Activated B cell treated with CpG ODN at 0.5 μM for 24 hours (primary cell): ENCODE measurements at regions not wholly inside any gene's neighbourhood (a gene's known extent, or its start where the extent isn't known, plus 50 kb on each side); places are given as distances from the start of the nearest gene placed in this dataset.

ENCODE experiments used
- ATAC-seq: fragments of 200-7000 bp; cut with Tn5 transposase; one replicate; pipeline ENCODE4 v1.10.0; 2021; ENCODE audit warnings: low read depth, mild to moderate bottlenecking, moderate library complexity
- CTCF ChIA-PET: fragments of 350-600 bp; sonication (Branson Sonifier 250); formaldehyde crosslinking; loops from one replicate; lab custom pipeline; 2021; ENCODE audit warnings: antibody characterized with exemption; lab: Charles Lee
- POLR2A ChIA-PET: fragments of 350-600 bp; sonication (Branson Sonifier 250); formaldehyde crosslinking; loops from one replicate; lab custom pipeline; 2021; ENCODE audit warnings: antibody characterized with exemption; lab: Charles Lee
- DNase-seq: peaks from one replicate; pipeline ENCODE4 v3.0.0; 2022
- H3K27ac Mint-ChIP-seq: one replicate; pipeline ENCODE4 v1.8.0; 2020; ENCODE audit warnings: mixed read lengths
- H3K27me3 Mint-ChIP-seq: one replicate; pipeline ENCODE4 v1.8.0; 2021; ENCODE audit warnings: mixed read lengths
- H3K36me3 Mint-ChIP-seq: one replicate; pipeline ENCODE4 v1.8.0; 2021; ENCODE audit warnings: low read depth, mixed read lengths
- H3K4me1 Mint-ChIP-seq: one replicate; pipeline ENCODE4 v1.8.0; 2021; ENCODE audit warnings: mixed read lengths
- H3K4me3 Mint-ChIP-seq: one replicate; pipeline ENCODE4 v1.8.0; 2020; ENCODE audit warnings: mild to moderate bottlenecking, mixed read lengths
- H3K9me3 Mint-ChIP-seq: one replicate; pipeline ENCODE4 v1.8.0; 2020; ENCODE audit warnings: mixed read lengths
- intact Hi-C: fragments of 100-400 bp; cut with micrococcal nuclease; formaldehyde crosslinking; loops from one replicate; pipeline ENCODE4 v1.15.1; 2024
- TF ChIP-seq, protein P1 (sequence below): fragments of 200-600 bp; IDR thresholded peaks from one replicate; pipeline ENCODE4 v1.8.0; 2022; ENCODE audit warnings: antibody characterized with exemption, mild to moderate bottlenecking

DNA sequence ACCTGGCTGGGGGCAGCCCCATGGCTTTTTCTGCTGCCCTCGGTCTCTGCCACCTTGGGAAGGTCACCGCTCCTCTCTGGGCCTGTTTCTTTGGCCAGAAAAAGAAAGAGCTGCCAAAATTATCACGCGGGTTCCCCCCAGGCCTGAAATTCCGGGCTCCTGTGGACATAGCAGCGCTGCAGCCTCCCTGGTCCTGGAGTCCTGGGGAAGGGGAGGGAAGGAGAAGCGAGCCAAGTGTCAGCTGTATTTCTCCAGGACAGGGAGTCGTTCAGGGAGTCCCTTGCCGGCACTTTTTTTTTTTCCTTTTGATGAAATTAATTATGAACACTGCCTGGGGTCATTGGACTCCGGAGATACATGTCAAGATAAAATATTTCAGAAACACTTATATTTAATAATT, 152.3 kb upstream of the GPR26 start:
- Mint-ChIP-seq H3K4me3 (no peak overlapping the region), H3K27me3 (no peaks in the 10 kb centered on the region)
- POLR2A ChIA-PET, result no interaction called here

DNA sequence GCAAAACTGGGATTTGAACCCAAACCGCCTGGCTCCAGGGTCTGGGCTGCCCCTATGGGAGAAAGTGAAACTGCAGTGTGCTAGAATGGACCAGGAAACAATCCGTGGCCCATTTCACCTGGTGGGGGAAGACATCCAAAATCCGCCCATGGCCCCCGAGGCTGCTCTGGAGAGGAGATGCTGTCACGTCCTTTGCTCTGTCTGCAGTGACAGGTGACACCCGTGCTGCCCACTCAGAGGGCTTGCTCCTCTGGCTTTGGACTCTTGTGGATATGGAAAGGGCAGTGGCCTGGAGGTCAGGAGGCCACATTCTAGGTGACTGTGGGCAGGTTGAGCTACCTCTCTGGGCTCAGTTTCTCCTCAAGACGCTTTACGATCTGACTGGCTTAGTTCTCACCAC, 151.2 kb upstream of the GPR26 start:
- TF ChIP-seq, protein P1, sequence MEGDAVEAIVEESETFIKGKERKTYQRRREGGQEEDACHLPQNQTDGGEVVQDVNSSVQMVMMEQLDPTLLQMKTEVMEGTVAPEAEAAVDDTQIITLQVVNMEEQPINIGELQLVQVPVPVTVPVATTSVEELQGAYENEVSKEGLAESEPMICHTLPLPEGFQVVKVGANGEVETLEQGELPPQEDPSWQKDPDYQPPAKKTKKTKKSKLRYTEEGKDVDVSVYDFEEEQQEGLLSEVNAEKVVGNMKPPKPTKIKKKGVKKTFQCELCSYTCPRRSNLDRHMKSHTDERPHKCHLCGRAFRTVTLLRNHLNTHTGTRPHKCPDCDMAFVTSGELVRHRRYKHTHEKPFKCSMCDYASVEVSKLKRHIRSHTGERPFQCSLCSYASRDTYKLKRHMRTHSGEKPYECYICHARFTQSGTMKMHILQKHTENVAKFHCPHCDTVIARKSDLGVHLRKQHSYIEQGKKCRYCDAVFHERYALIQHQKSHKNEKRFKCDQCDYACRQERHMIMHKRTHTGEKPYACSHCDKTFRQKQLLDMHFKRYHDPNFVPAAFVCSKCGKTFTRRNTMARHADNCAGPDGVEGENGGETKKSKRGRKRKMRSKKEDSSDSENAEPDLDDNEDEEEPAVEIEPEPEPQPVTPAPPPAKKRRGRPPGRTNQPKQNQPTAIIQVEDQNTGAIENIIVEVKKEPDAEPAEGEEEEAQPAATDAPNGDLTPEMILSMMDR, result no peak
- Mint-ChIP-seq H3K9me3 (no peaks in the 10 kb centered on the region), H3K4me1 (no peaks in the 10 kb centered on the region), H3K27me3 (no peaks in the 10 kb centered on the region), H3K27ac (no peak overlapping the region), H3K36me3 (no peaks in the 10 kb centered on the region), H3K4me3 (no peak overlapping the region)
- intact Hi-C loops, result no loop called here
- ATAC-seq (no peak), DNase-seq (no peak)
- POLR2A ChIA-PET, result no interaction called here
- CTCF ChIA-PET, result no interaction called here

More for the DNA sequence above, 152.3 kb upstream of the GPR26 start:
- Mint-ChIP-seq H3K27ac (no peak overlapping the region), H3K4me1 (no peaks in the 10 kb centered on the region), H3K9me3 (no peaks in the 10 kb centered on the region), H3K36me3 (no peaks in the 10 kb centered on the region)
- TF ChIP-seq, protein P1, result no peak
- DNase-seq (no peak), ATAC-seq (no peak)
- intact Hi-C loops, result no loop called here
- CTCF ChIA-PET, result no interaction called here

DNA sequence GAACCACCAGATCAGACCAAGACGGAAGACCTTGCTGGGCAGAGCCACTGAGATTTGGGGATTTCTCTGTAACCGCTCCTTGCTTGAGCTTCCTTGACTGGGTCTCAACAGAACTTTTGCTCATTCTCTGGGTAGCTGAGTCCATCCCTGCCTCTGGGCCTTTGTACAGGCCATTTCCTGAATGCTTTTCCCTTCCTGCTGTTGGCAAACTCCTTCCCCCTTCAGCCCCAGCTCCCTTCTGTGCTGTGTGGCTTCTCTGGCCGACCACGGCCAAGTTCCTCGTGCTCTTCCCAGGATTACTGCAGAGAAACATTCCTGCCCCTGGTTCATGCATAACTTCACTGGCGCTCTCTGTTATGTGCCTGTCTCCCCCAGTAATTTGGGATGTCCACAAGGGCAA, 150.5 kb upstream of the GPR26 start:
- H3K27me3 Mint-ChIP-seq, result no peaks in the 10 kb centered on the region
- H3K9me3 Mint-ChIP-seq, result no peaks in the 10 kb centered on the region
- CTCF ChIA-PET, result no interaction called here
- intact Hi-C loops, result no loop called here
- DNase-seq (no peak), ATAC-seq (no peak)
- H3K4me3 Mint-ChIP-seq, result no peak overlapping the region
- TF ChIP-seq, protein P1, result no peak
- H3K4me1 Mint-ChIP-seq, result no peaks in the 10 kb centered on the region
- no peaks in the 10 kb centered on the region for H3K36me3 Mint-ChIP-seq
- POLR2A ChIA-PET, result no interaction called here
- no peak overlapping the region for H3K27ac Mint-ChIP-seq

DNA sequence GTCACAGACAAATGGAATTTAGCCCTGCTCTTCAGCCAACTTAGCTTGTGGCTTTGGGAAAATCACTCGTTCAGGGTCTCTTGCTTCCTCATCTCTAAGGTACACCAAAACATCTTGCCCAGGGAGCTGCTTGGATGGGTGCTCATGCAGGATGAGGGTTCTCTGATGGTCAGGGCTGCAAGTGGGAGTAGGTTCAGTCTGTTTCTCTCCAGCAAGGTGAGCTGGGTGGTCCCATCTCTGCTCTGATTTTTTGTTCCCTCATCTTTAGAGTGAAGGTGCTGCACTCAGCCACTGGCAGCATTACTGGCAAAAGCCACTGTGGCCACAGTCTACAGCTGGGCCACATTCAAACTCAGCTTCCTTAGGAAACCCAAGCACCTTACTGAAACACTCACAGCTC, 149.9 kb upstream of the GPR26 start:
- TF ChIP-seq, protein P1, result no peak
- POLR2A ChIA-PET, result no interaction called here
- no peak for DNase-seq
- H3K4me1 Mint-ChIP-seq, result no peaks in the 10 kb centered on the region
- H3K9me3 Mint-ChIP-seq, result no peaks in the 10 kb centered on the region
- no peaks in the 10 kb centered on the region for H3K36me3 Mint-ChIP-seq
- intact Hi-C loops, result no loop called here
- H3K4me3 Mint-ChIP-seq, result no peak overlapping the region
- no peak overlapping the region for H3K27ac Mint-ChIP-seq
- ATAC-seq, result no peak
- CTCF ChIA-PET, result no interaction called here
- H3K27me3 Mint-ChIP-seq, result no peaks in the 10 kb centered on the region

DNA sequence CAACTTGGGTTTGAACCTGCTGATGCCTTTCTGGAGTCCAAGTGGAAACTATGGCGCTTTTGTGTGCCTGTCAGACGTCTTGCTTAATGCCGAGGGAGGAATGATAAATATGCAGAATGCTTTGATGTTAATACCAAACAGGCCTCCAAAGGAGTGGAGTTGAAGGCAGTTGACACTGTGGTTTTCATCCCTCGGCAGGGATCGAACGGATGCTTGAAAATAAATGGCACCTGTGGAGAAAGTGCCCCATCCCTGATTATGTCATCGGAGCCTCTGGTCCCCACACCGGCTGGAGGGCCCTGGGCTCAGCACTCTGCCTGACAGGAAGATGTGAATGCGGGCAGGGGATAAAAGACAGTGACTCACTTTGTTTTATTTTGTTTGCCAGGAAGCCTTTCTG, 148.7 kb upstream of the GPR26 start:
- H3K27ac Mint-ChIP-seq, result no peak overlapping the region
- H3K9me3 Mint-ChIP-seq, result no peaks in the 10 kb centered on the region
- ChIA-PET POLR2A (no interaction called here), CTCF (no interaction called here)
- intact Hi-C loops, result no loop called here
- H3K36me3 Mint-ChIP-seq, result no peaks in the 10 kb centered on the region
- H3K27me3 Mint-ChIP-seq, result peaks cover 3% of the 10 kb centered on the region
- no peak for ATAC-seq
- no peak for DNase-seq
- TF ChIP-seq, protein P1, result no peak
- no peaks in the 10 kb centered on the region for H3K4me1 Mint-ChIP-seq
- no peak overlapping the region for H3K4me3 Mint-ChIP-seq
